ENCODE measurements at regions not wholly inside any gene's neighbourhood (a gene's known extent, or its start where the extent isn't known, plus 50 kb on each side); places are given as distances from the start of the nearest gene placed in this dataset.
"Not testable (repeated sequence)": the region's sequence is repeated elsewhere in the genome, so short reads cannot be mapped to it uniquely, and the experiment has no call there.

- DNase-seq = no peak
These were observed 819.9 kb upstream of the SLITRK1 start for GRCh38 chr13:84702174-84702573.

DNA sequence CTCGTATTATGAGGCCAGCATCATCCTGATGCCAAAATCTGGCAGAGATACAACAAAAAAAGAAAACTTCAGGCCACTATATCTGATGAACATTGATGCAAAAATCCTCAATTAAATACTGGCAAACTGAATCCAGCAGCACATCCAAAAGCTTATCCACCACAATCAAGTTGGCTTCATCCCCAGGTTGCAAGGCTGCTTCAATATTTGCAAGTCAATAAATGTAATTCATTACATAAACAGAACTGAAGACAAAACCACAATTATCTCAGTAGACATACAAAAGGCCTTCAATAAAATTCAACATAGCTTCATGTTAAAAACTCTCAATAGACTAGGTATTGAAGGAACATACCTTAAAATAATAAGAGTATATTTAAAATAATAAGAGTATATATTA, 815.3 kb upstream of the SLITRK1 start:
- not testable (repeated sequence) for DNase-seq

DNA sequence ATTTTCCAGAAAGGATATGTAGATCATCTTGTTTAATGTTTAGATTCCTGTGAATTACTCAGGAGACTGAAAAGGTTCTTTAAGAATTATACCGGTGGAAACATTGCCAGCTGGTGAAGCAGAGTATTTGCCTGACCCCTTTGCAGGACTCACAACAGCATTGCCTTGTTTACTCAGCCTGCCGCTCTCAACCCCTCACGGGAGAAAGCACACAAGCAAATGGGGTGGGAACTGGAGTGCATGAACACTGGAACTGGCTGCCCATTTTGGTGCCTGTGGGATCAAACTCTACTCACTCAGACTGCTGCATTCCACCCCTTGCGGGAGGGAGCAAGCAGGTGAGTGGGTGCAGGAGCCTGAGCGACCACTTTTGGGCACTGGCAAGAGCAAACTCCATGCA, 804.7 kb upstream of the SLITRK1 start:
- no peak for DNase-seq

DNA sequence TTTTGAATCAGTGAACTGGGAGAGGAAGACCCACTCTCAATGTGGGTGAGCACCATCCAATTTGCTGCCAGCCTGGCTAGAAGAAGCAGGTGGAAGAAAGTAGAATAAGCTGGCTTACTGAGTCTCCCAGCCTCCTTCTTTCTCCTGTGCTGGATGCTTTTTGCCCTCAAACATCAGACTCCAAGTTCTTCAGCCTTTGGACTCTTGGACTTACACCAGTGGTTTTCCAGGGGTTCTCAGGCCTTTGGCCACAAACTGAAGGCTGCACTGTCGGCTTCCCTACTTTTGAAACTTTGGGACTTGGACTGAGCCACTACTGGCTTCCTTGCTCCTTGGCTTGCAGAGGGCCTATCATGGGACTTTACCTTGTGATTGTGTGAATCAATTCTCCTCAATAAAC, 804.2 kb upstream of the SLITRK1 start:
- DNase-seq = no peak

DNA sequence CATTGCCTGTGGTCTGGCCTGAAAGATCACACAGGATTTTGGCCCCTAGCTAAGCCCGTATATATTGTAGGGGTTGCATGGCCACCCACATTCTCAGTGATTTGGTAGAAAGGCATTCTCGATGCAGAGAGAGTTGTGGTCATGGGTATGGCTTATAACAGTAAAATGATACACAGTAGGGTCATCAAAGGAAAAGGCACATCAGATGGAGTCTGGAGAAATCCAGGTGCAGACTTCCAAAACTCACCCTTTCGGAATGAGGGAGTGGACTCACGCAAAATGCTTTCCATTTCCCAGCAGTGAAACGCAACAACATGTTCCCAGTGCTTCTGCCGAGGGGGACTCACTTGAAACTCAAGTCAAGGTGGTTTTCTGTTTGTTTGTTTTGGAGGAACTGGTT, 802.5 kb upstream of the SLITRK1 start:
- DNase-seq = no peak

GRCh38 chr13:84684048-84684662, 801.9 kb upstream of the SLITRK1 start:
- DNase-seq = no peak

DNA sequence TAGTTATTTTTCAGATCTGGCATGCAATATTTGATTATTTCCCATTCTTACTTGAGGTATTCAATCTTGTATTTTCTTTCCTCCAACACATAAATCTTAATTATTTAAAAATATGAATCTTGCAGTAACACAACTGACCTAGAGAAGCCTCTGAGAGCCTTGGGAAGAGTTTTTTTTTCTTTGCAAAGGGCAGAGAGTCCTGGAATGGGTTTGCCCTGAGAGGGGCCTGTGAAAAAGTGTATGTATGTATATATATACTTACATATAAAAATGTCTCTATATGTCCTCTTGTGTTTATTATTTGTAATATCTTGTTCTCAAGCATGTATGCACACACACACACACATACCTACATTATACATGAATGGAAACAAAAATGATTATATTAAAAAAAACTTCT, 801.2 kb upstream of the SLITRK1 start:
- no peak for DNase-seq

DNA sequence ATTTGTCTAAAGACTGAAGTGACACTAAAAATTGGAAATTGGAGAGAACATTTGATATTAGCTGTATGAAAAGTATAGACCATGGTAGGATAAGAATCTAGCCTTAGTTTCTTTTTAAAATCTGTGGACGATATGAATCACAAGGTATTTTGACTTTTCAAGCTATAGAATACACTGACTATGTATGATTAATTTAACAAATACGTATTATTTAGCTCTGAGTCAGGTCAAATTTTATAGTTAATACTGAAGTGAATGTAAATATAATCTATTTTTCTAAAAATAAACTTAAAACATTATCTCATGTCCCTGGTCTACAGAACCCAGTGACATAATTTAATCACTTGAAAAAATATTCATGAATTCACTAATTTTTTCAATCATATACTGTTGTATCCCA, 795.6 kb upstream of the SLITRK1 start:
- no peak for DNase-seq

GRCh38 chr13:84672616-84673015, 790.3 kb upstream of the SLITRK1 start:
- no peak for DNase-seq

DNA sequence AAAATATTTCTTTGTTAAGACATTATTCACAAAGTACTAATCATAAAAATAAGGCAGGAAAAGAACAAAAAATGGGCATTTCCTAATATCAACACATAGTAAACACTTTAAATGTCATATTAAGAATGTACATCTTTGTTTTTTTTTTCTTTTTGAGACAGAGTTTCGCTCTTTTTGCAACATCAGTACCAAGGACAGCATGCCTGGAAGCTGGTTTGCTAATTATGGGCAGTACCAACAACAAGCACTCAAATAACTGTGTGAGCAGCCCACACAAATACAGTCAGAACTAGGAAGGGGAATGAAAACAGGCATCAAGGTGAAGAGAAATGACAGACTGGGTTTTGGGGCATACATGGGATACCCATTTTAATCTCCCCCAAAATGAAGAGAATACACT, 788.0 kb upstream of the SLITRK1 start:
- DNase-seq = no peak

- no peak for DNase-seq
These were observed 786.4 kb upstream of the SLITRK1 start for GRCh38 chr13:84668637-84669036.

DNA sequence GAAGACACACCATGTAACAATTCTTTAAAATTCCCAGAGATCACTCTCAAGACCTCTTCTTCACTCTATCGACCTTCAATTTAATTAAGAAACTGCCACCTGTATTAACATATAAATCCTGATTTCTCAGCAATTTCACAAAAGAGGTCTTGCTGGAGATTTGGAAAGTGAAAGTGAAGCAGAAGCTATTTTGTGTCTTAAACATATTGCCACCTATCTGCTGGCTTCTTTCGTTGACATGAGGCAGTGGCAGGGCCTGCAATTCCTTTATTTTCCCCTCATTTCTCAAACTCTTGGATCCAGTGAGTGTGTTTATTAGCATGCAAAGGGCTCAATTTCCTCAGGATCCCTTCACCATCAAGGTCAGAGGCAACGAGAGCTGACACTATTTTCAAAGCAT, 780.2 kb upstream of the SLITRK1 start:
- no peak for DNase-seq

DNA sequence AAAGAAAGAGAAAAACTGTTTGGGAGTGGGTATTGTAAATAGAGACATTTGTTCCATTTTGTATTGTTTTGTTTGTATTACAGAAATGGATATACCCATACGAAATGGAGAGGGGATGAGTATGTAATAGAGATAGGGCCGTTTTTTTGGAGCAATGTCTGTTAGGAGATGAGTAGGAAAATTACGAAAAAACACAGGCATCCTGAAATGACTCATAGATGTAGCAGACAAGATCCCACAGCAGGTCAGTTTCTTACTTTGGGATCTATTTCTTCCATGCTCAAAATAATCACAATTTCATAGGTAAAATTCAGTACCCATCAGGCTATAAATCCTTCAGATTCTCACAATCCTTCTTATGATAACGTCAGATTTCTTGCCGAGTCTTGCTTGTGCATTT, 779.4 kb upstream of the SLITRK1 start:
- no peak for DNase-seq

- no peak for DNase-seq
These were observed 777.0 kb upstream of the SLITRK1 start for GRCh38 chr13:84659359-84659661.

DNA sequence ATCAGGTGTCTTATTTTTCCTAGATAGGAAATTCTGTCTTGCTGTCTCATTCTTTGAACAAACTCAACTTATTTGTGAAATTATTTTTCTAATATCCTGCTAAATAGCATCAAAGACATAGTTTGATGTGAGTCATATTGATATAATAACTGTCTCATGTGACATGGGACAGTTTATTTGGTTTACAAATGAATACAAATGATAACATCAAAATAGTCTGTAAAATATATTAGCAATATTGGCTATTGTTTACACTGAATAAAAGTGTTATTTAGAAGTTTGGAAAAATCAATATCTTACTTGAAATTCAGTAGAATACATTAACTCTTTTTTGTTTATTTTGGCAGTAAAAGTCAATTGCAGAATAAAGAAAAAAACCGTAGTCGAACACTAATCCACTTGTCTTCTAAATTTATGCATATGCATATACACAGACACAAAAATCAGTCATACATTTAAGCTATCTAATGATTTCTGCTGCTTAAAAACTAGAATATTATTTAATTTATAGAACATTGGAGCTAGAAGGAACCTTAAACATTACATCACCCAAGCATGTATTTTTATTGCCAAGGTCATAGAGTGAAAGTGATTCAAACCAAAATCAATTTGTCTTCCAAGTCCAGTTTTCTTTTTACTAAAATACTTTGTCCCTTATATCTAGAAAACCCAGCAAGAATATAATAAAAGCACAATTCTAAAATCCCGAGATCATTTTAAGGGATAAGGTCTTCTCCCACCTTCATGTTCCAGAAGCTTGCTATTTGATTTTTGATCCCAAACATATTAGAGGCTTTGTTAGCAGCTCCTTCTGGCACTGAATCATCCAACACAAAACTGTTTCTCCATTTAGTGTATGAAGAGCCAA, 776.5 kb upstream of the SLITRK1 start:
- DNase-seq = no peak

DNA sequence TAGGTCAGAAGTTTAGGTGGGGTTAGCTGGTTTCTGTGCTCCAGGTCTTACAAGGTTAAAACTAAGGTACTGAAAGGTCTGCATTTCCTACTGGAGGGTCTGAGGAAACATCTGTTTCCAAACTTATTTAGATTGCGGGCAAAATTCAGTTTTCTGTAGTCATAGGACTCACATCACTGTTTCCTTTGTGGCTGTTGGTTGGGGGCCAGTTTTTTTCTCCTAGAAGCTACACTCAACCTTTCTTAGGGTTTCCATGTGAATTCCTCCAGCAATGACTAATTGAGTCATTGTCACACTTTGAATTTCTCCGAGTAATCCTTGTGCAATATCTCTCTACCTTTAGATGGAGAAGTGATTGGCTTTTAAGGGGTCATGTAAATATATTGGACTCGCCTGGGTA, 773.4 kb upstream of the SLITRK1 start:
- no peak for DNase-seq

- DNase-seq = no peak
These were observed 772.5 kb upstream of the SLITRK1 start for GRCh38 chr13:84654654-84655275.

- no peak for DNase-seq
These were observed 771.8 kb upstream of the SLITRK1 start for GRCh38 chr13:84653915-84654534.

- no peak for DNase-seq
These were observed 769.4 kb upstream of the SLITRK1 start for GRCh38 chr13:84651705-84652104.

DNA sequence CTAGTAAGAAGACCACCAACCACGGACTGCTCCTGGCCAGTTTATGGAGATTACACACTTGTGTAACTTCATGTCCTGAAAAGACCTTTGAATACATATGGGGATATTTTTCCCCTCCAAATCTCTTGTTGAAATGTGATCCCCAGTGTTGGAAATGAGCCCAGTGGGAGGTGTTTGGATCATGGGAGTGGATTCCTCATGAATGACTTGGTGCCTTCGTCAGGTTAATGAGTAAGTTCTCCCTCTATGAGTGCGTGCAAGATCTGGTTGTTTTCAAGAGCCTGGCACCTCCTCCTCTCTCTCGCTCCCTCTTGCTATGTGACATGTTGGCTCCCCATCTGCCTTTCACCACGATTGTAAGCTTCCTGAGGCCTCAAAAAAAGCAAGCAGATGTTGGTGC, 769.0 kb upstream of the SLITRK1 start:
- no peak for DNase-seq

GRCh38 chr13:84649853-84650252, 767.6 kb upstream of the SLITRK1 start:
- no peak for DNase-seq

- DNase-seq = no peak
These were observed 765.9 kb upstream of the SLITRK1 start for GRCh38 chr13:84648069-84648640.

- DNase-seq = no peak
These were observed 764.7 kb upstream of the SLITRK1 start for GRCh38 chr13:84646957-84647356.

Data from activated gamma-delta T cell (primary cell).